SK-N-SH treated with all-trans-retinoic acid at 6 μM for 48 hours (cell line): ENCODE measurements at regions not wholly inside any gene's neighbourhood (a gene's known extent, or its start where the extent isn't known, plus 50 kb on each side); places are given as distances from the start of the nearest gene placed in this dataset.

ENCODE experiments used
- ATAC-seq: fragments of 200-7000 bp; cut with Tn5 transposase; 3 replicates; pipeline ENCODE4 v1.9.1; 2020; ENCODE audit warnings: mild to moderate bottlenecking, moderate library complexity
- ARNTL ChIP-seq: fragments of 450-650 bp; formaldehyde crosslinking; IDR thresholded peaks from 2 replicates; pipeline ENCODE4 v1.5.0; 2020; ENCODE audit warnings: low read depth, mild to moderate bottlenecking, moderate library complexity, borderline replicate concordance
- BACH2 ChIP-seq: fragments of 250-450 bp; sonication (Bioruptor Pico); IDR thresholded peaks from 2 replicates; pipeline ENCODE4 v1.9.0; 2021; ENCODE audit warnings: mild to moderate bottlenecking, borderline replicate concordance
- CSDC2 ChIP-seq: fragments of 250-450 bp; sonication (Bioruptor Pico); IDR thresholded peaks from 2 replicates; pipeline ENCODE4 v1.5.0; 2020; ENCODE audit warnings: mild to moderate bottlenecking, moderate library complexity
- ESRRG ChIP-seq: fragments of 250-450 bp; sonication (Bioruptor Pico); IDR thresholded peaks from 2 replicates; pipeline ENCODE4 v1.6.1; 2021; ENCODE audit warnings: mild to moderate bottlenecking
- GLIS3 ChIP-seq: fragments of 250-450 bp; sonication (Bioruptor Pico); IDR thresholded peaks from 2 replicates; pipeline ENCODE4 v1.5.0; 2020; ENCODE audit warnings: mild to moderate bottlenecking, moderate library complexity
- ISL1 ChIP-seq: fragments of 250-450 bp; sonication (Bioruptor Pico); IDR thresholded peaks from 2 replicates; pipeline ENCODE4 v2.1.2; 2022; ENCODE audit warnings: mild to moderate bottlenecking, moderate library complexity
- OSR1 ChIP-seq: fragments of 250-450 bp; sonication (Bioruptor Pico); IDR thresholded peaks from 2 replicates; pipeline ENCODE4 v1.8.0; 2022; ENCODE audit warnings: moderate library complexity, mild to moderate bottlenecking, inconsistent platforms
- PPARA ChIP-seq: fragments of 250-450 bp; sonication (Bioruptor Pico); IDR thresholded peaks from 2 replicates; pipeline ENCODE4 v1.5.0; 2020; ENCODE audit warnings: mild to moderate bottlenecking, borderline replicate concordance
- SNAI2 ChIP-seq: fragments of 250-450 bp; sonication (Bioruptor Pico); IDR thresholded peaks from 2 replicates; pipeline ENCODE4 v1.5.0; 2020; ENCODE audit warnings: mild to moderate bottlenecking, moderate library complexity
- TCF4 ChIP-seq: fragments of 250-450 bp; sonication (Bioruptor Pico); IDR thresholded peaks from 2 replicates; pipeline ENCODE4 v1.8.0; 2021; ENCODE audit warnings: mild to moderate bottlenecking, moderate library complexity, borderline replicate concordance
- TOX ChIP-seq: fragments of 250-450 bp; sonication (Bioruptor Pico); IDR thresholded peaks from 2 replicates; pipeline ENCODE4 v1.8.0; 2021; ENCODE audit warnings: mild to moderate bottlenecking, moderate library complexity, borderline replicate concordance
- ZC3H10 ChIP-seq: fragments of 250-450 bp; sonication (Bioruptor Pico); IDR thresholded peaks from 2 replicates; pipeline ENCODE4 v1.5.1; 2021; ENCODE audit warnings: mild to moderate bottlenecking, moderate library complexity
- ZFP3 ChIP-seq: fragments of 250-450 bp; sonication (Bioruptor Pico); IDR thresholded peaks from 2 replicates; pipeline ENCODE4 v1.5.0; 2020; ENCODE audit warnings: mild to moderate bottlenecking, moderate library complexity
- ZFP30 ChIP-seq: fragments of 450-650 bp; formaldehyde crosslinking; IDR thresholded peaks from 2 replicates; pipeline ENCODE4 v1.5.0; 2022; ENCODE audit warnings: mild to moderate bottlenecking, moderate library complexity
- ZNF565 ChIP-seq: fragments of 450-650 bp; formaldehyde crosslinking; conservative IDR thresholded peaks from 2 replicates; pipeline ENCODE4 v1.5.0; 2020; ENCODE audit warnings: low read depth, mild to moderate bottlenecking, moderate library complexity
- ZNF70 ChIP-seq: fragments of 450-650 bp; formaldehyde crosslinking; IDR thresholded peaks from 2 replicates; pipeline ENCODE4 v1.5.0; 2020; ENCODE audit warnings: mild to moderate bottlenecking, moderate library complexity
- ZNF8 ChIP-seq: fragments of 450-650 bp; formaldehyde crosslinking; IDR thresholded peaks from 2 replicates; pipeline ENCODE4 v1.5.0; 2020; ENCODE audit warnings: mild to moderate bottlenecking, moderate library complexity
- TF ChIP-seq, protein P1 (sequence below): fragments of 250-450 bp; sonication (Bioruptor Pico); IDR thresholded peaks from 2 replicates; pipeline ENCODE4 v1.8.0; 2021; ENCODE audit warnings: low read depth, mild to moderate bottlenecking, moderate library complexity, borderline replicate concordance
- TF ChIP-seq, protein P2 (sequence below): fragments of 250-450 bp; sonication (Bioruptor Pico); IDR thresholded peaks from 2 replicates; pipeline ENCODE4 v1.5.0; 2020; ENCODE audit warnings: mild to moderate bottlenecking, moderate library complexity
- TF ChIP-seq, protein P3 (sequence below): fragments of 250-450 bp; sonication (Bioruptor Pico); IDR thresholded peaks from 2 replicates; pipeline ENCODE4 v1.8.0; 2020; ENCODE audit warnings: mild to moderate bottlenecking, moderate library complexity, borderline replicate concordance
- TF ChIP-seq, protein P4 (sequence below): fragments of 250-450 bp; sonication (Bioruptor Pico); IDR thresholded peaks from 2 replicates; pipeline ENCODE4 v1.5.1; 2021; ENCODE audit warnings: mild to moderate bottlenecking, moderate library complexity
- TF ChIP-seq, protein P5 (sequence below): fragments of 250-450 bp; sonication (Bioruptor Pico); IDR thresholded peaks from 2 replicates; pipeline ENCODE4 v1.5.1; 2020; ENCODE audit warnings: low read depth, mild to moderate bottlenecking, moderate library complexity

DNA sequence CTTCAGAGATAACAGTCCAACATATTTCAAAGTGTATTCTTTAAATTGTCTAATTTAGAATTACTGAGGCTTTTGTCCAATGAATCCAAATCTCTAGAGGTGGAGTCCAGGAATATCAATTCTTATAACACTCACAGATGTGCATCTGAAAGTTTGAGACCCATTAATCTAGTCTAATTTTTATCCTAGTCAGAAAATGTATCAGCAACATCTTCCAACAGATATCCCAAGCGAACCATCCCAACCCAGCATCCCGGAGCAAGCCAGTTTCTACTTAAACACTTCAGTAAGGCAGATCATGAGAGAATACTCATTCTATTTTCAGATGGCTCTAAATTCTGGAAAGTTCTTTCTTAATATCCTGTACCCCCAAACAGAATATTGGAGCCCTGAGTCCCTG, 113.5 kb downstream of the BBS10 start:
- ATAC-seq, result no peak
- TF ChIP-seq CSDC2 (CRISPR knock-in tag) (no peak), ZFP3 (CRISPR knock-in tag) (no peak), ARNTL (CRISPR knock-in tag) (no peak), TOX (no peak)

DNA sequence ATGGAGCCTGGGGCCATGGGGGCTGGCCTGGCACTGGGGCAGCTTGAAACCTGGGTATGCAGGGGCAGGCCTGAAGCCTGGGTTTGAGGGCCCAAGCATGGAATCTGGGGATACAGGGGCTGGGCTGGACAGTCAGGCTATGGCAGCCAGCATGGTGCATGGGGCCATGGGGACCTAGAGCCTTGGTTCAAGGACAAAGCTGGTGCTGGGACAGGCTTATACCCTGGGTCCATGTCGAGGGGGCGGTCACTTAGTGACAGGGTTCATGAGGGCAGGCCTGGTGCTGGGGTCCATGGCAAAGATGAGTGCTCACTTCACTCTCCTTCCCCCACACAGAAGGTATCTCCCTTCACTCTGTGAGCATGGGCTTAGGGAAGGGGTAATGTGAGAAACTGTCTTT, 116.2 kb downstream of the BBS10 start:
- ATAC-seq, result no peak
- no peak for TF ChIP-seq TCF4
- no peak for TF ChIP-seq ARNTL (CRISPR knock-in tag)
- TF ChIP-seq BACH2 (CRISPR knock-in tag), result no peak
- TF ChIP-seq ZC3H10 (CRISPR knock-in tag), result no peak
- no peak for TF ChIP-seq SNAI2 (CRISPR knock-in tag)
- no peak for TF ChIP-seq CSDC2 (CRISPR knock-in tag)
- no peak for TF ChIP-seq ESRRG (CRISPR knock-in tag)
- no peak for TF ChIP-seq TOX
- TF ChIP-seq OSR1 (CRISPR knock-in tag), result no peak
- no peak for TF ChIP-seq ZNF8 (CRISPR knock-in tag)
- no peak for TF ChIP-seq ZFP3 (CRISPR knock-in tag)

DNA sequence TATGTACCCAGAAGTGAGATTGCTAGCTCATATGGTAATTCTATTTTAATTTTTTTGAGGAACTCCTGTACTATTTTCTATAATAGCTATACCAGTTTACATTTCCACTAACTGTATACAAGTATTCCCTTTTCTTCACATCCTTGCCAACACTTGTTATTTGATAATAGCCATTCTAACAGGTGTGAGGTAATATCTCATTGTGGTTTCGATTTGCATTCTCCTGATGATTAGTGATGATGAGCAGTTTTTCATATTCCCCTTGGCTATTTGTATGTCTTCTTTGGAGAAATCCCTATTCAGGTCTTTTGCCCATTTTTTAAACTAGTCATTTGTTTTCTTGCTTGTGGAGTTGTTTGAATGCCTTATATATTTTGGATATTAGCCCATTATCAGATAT, 121.3 kb downstream of the BBS10 start:
- no peak for ATAC-seq
- TF ChIP-seq, protein P1, sequence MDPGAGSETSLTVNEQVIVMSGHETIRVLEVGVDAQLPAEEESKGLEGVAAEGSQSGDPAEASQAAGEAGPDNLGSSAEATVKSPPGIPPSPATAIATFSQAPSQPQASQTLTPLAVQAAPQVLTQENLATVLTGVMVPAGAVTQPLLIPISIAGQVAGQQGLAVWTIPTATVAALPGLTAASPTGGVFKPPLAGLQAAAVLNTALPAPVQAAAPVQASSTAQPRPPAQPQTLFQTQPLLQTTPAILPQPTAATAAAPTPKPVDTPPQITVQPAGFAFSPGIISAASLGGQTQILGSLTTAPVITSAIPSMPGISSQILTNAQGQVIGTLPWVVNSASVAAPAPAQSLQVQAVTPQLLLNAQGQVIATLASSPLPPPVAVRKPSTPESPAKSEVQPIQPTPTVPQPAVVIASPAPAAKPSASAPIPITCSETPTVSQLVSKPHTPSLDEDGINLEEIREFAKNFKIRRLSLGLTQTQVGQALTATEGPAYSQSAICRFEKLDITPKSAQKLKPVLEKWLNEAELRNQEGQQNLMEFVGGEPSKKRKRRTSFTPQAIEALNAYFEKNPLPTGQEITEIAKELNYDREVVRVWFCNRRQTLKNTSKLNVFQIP (CRISPR knock-in tag), result no peak
- TF ChIP-seq TOX (no peak), PPARA (CRISPR knock-in tag) (no peak), ZFP30 (CRISPR knock-in tag) (no peak), ESRRG (CRISPR knock-in tag) (no peak), TCF4 (no peak)

DNA sequence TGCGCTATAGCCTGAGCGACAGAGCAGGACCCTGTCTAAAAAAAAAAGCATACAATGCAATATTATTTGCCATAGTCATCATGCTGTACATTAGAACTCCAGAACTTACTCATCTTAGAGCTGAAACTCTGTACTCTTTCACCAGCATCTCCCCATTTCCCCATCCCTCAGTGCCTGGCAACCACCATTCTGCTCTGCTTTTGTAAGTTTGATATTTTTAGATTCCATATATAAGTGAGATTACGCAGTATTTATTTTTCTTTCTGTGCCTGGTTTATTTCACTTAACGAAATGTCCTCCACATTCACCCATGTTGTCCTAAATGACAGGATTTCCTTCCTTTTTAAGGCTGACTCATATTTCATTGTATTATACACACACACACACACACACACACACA, 121.8 kb downstream of the BBS10 start:
- peak; percentile 79 for ATAC-seq
- peak; percentile 52; the same call in 1 of the 2 replicates for TF ChIP-seq ZNF70 (CRISPR knock-in tag)
- TF ChIP-seq ISL1 (CRISPR knock-in tag), result peak; percentile 44; the same call in 1 of the 2 replicates
- no peak for TF ChIP-seq TCF4
- no peak for TF ChIP-seq TOX

DNA sequence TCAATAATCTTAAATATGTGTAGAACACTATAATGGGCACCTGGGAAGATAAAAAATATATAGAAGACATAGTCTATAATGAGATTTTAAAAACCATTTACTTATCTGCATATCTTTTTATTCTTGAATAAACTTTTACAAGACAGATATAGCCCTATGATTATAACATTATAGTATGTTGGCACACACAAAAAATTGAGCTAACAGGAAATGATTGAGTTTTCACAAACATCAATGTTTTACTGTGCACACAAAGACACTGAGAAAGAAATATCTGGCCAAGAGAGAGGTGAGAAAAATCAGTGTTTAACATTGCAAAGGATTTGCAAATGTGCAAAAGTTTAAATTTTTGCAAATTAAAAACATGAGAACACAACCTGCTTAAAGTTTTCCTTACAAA, 124.3 kb downstream of the BBS10 start:
- no peak for TF ChIP-seq ZNF565 (CRISPR knock-in tag)
- TF ChIP-seq, protein P2, sequence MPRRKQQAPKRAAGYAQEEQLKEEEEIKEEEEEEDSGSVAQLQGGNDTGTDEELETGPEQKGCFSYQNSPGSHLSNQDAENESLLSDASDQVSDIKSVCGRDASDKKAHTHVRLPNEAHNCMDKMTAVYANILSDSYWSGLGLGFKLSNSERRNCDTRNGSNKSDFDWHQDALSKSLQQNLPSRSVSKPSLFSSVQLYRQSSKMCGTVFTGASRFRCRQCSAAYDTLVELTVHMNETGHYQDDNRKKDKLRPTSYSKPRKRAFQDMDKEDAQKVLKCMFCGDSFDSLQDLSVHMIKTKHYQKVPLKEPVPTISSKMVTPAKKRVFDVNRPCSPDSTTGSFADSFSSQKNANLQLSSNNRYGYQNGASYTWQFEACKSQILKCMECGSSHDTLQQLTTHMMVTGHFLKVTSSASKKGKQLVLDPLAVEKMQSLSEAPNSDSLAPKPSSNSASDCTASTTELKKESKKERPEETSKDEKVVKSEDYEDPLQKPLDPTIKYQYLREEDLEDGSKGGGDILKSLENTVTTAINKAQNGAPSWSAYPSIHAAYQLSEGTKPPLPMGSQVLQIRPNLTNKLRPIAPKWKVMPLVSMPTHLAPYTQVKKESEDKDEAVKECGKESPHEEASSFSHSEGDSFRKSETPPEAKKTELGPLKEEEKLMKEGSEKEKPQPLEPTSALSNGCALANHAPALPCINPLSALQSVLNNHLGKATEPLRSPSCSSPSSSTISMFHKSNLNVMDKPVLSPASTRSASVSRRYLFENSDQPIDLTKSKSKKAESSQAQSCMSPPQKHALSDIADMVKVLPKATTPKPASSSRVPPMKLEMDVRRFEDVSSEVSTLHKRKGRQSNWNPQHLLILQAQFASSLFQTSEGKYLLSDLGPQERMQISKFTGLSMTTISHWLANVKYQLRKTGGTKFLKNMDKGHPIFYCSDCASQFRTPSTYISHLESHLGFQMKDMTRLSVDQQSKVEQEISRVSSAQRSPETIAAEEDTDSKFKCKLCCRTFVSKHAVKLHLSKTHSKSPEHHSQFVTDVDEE, result no peak
- TF ChIP-seq ARNTL (CRISPR knock-in tag), result no peak
- TF ChIP-seq GLIS3, result no peak
- TF ChIP-seq, protein P3, sequence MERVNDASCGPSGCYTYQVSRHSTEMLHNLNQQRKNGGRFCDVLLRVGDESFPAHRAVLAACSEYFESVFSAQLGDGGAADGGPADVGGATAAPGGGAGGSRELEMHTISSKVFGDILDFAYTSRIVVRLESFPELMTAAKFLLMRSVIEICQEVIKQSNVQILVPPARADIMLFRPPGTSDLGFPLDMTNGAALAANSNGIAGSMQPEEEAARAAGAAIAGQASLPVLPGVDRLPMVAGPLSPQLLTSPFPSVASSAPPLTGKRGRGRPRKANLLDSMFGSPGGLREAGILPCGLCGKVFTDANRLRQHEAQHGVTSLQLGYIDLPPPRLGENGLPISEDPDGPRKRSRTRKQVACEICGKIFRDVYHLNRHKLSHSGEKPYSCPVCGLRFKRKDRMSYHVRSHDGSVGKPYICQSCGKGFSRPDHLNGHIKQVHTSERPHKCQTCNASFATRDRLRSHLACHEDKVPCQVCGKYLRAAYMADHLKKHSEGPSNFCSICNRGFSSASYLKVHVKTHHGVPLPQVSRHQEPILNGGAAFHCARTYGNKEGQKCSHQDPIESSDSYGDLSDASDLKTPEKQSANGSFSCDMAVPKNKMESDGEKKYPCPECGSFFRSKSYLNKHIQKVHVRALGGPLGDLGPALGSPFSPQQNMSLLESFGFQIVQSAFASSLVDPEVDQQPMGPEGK (CRISPR knock-in tag), result no peak
- TF ChIP-seq OSR1 (CRISPR knock-in tag), result no peak
- no peak for TF ChIP-seq ZFP30 (CRISPR knock-in tag)
- no peak for TF ChIP-seq ZC3H10 (CRISPR knock-in tag)
- no peak for TF ChIP-seq TCF4
- no peak for TF ChIP-seq CSDC2 (CRISPR knock-in tag)
- TF ChIP-seq, protein P4, sequence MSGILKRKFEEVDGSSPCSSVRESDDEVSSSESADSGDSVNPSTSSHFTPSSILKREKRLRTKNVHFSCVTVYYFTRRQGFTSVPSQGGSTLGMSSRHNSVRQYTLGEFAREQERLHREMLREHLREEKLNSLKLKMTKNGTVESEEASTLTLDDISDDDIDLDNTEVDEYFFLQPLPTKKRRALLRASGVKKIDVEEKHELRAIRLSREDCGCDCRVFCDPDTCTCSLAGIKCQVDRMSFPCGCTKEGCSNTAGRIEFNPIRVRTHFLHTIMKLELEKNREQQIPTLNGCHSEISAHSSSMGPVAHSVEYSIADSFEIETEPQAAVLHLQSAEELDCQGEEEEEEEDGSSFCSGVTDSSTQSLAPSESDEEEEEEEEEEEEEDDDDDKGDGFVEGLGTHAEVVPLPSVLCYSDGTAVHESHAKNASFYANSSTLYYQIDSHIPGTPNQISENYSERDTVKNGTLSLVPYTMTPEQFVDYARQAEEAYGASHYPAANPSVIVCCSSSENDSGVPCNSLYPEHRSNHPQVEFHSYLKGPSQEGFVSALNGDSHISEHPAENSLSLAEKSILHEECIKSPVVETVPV (CRISPR knock-in tag), result no peak
- no peak for TF ChIP-seq ZNF70 (CRISPR knock-in tag)
- TF ChIP-seq ZFP3 (CRISPR knock-in tag), result no peak
- TF ChIP-seq ZNF8 (CRISPR knock-in tag), result no peak
- TF ChIP-seq ISL1 (CRISPR knock-in tag), result no peak
- TF ChIP-seq PPARA (CRISPR knock-in tag), result no peak
- TF ChIP-seq TOX, result no peak
- no peak for TF ChIP-seq ESRRG (CRISPR knock-in tag)
- no peak for TF ChIP-seq SNAI2 (CRISPR knock-in tag)
- TF ChIP-seq, protein P5, sequence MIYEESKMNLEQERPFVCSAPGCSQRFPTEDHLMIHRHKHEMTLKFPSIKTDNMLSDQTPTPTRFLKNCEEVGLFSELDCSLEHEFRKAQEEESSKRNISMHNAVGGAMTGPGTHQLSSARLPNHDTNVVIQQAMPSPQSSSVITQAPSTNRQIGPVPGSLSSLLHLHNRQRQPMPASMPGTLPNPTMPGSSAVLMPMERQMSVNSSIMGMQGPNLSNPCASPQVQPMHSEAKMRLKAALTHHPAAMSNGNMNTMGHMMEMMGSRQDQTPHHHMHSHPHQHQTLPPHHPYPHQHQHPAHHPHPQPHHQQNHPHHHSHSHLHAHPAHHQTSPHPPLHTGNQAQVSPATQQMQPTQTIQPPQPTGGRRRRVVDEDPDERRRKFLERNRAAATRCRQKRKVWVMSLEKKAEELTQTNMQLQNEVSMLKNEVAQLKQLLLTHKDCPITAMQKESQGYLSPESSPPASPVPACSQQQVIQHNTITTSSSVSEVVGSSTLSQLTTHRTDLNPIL (CRISPR knock-in tag), result no peak
- ATAC-seq, result no peak
